Endodermal cell (in vitro differentiated cells): ENCODE measurements at regions not wholly inside any gene's neighbourhood (a gene's known extent, or its start where the extent isn't known, plus 50 kb on each side); places are given as distances from the start of the nearest gene placed in this dataset.

Experiments
- DNase-seq: peaks from one replicate; pipeline ENCODE4 v3.0.0-alpha.2; 2017
- H3K27ac ChIP-seq: 2 replicates; pipeline ENCODE4 v1.5.1; 2013; ENCODE audit warnings: mild to moderate bottlenecking, low read depth, low read length, moderate library complexity
- H3K27me3 ChIP-seq: 2 replicates; pipeline ENCODE4 v1.6.1; 2013; ENCODE audit warnings: mild to moderate bottlenecking, low read length, moderate library complexity; ENCODE audit not compliant: insufficient read depth, control insufficient read depth, poor library complexity, severe bottlenecking
- H3K36me3 ChIP-seq: 2 replicates; pipeline ENCODE4 v1.7.0; 2013; ENCODE audit warnings: mild to moderate bottlenecking, low read length, moderate library complexity; ENCODE audit not compliant: control insufficient read depth, insufficient read depth
- H3K4me1 ChIP-seq: one replicate; pipeline ENCODE4 v1.7.0; 2013; ENCODE audit warnings: low read length; ENCODE audit not compliant: control insufficient read depth, insufficient read depth
- H3K4me3 ChIP-seq: 2 replicates; pipeline ENCODE4 v1.5.1; 2013; ENCODE audit warnings: mild to moderate bottlenecking, low read length, moderate library complexity
- H3K9ac ChIP-seq: 2 replicates; pipeline ENCODE4 v1.6.1; 2013; ENCODE audit warnings: mild to moderate bottlenecking, low read length, moderate library complexity; ENCODE audit not compliant: poor library complexity, severe bottlenecking; ENCODE audit errors: extremely low read depth
- H3K9me3 ChIP-seq: 2 replicates; pipeline ENCODE4 v1.6.1; 2013; ENCODE audit warnings: mild to moderate bottlenecking, low read length, moderate library complexity; ENCODE audit not compliant: control insufficient read depth
- H3K27ac Mint-ChIP-seq: 2 replicates; pipeline ENCODE4 v1.8.0; 2020; ENCODE audit warnings: mixed read lengths
- H3K27me3 Mint-ChIP-seq: 2 replicates; pipeline ENCODE4 v1.8.0; 2021; ENCODE audit warnings: mild to moderate bottlenecking, mixed read lengths; ENCODE audit not compliant: insufficient read depth
- H3K36me3 Mint-ChIP-seq: 2 replicates; pipeline ENCODE4 v1.8.0; 2020; ENCODE audit warnings: low read depth, mixed read lengths
- H3K4me1 Mint-ChIP-seq: 2 replicates; pipeline ENCODE4 v1.8.0; 2020; ENCODE audit warnings: mixed read lengths
- H3K4me3 Mint-ChIP-seq: 2 replicates; pipeline ENCODE4 v1.8.0; 2020; ENCODE audit warnings: mild to moderate bottlenecking, moderate library complexity, mixed read lengths
- H3K9me3 Mint-ChIP-seq: 2 replicates; pipeline ENCODE4 v1.8.0; 2020; ENCODE audit warnings: mild to moderate bottlenecking, mixed read lengths
- CTCF ChIP-seq: fragments of 200-600 bp; sonication (generic); conservative IDR thresholded peaks from 2 replicates; pipeline ENCODE4 v1.5.0; 2021; ENCODE audit warnings: antibody characterized with exemption, mild to moderate bottlenecking
- WGBS, 2 experiments: methylation state at CpG; one replicate each; pipeline versions ENCODE4 v1.1.5 to v1.1.7; 2013; ENCODE audit warnings: missing lambda C conversion rate in 2 of 2, mixed read lengths in 1 of 2; ENCODE audit not compliant: insufficient coverage in 1 of 2, insufficient read length in 1 of 2; 5-methylcytosine and 5-hydroxymethylcytosine counted together

DNA sequence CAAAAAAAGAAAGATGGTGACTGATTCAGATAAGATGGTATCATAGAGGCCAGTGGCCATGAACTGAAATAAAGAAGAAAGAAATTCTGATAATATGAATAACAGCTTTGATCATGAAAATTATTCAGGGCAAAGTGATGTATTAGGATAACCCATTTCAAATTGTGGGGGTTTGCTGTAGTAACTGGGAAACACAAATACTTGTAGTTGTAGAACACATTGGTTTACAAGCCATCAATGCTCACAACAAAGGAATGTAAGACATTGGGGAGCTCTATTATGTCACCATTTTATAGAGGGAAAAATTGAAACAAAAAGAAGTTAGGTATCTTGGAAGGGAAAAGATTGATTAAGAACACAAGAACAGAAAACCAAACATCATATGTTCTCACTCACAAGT is 140.4 kb upstream of the FRMD6 start:
- Histone ChIP-seq H3K27ac (no peak overlapping the region), H3K4me3 (no peak overlapping the region), H3K9me3 (no peaks in the 10 kb centered on the region), H3K9ac (no peak overlapping the region), H3K27me3 (no peaks in the 10 kb centered on the region), H3K4me1 (no peaks in the 10 kb centered on the region), H3K36me3 (no peaks in the 10 kb centered on the region)
- H3K9me3 Mint-ChIP-seq = no peaks in the 10 kb centered on the region
- DNase-seq = no peak
- H3K36me3 Mint-ChIP-seq = no peaks in the 10 kb centered on the region
- no peak overlapping the region for H3K4me3 Mint-ChIP-seq
- no peak for TF ChIP-seq CTCF
- H3K27me3 Mint-ChIP-seq = peaks cover 2% of the 10 kb centered on the region
- no peaks in the 10 kb centered on the region for H3K4me1 Mint-ChIP-seq
- H3K27ac Mint-ChIP-seq = no peak overlapping the region

DNA sequence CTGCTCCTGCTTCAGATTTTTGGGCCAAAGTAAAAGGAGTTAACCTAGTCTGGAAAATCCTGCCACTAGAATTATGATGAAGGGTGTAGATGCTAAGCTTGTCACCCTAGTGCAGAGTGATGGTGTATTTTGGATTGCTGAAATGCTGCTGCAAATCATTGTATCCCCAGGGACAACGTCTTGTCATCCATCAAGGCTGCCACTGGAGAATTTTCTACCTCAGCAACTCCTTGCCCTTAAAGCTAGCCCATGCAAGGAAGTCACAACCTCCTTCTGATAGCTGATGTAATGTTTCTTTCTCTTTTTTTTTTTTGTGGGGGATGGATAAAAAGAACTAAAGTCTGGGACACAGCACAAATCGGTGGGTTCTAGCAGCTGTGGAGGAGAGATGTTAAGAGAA is 139.4 kb upstream of the FRMD6 start:
- no peak for DNase-seq
- Mint-ChIP-seq H3K27ac (no peak overlapping the region), H3K27me3 (peaks cover 2% of the 10 kb centered on the region), H3K36me3 (no peaks in the 10 kb centered on the region), H3K4me1 (no peaks in the 10 kb centered on the region), H3K4me3 (no peak overlapping the region), H3K9me3 (no peaks in the 10 kb centered on the region)
- Histone ChIP-seq H3K4me1 (no peaks in the 10 kb centered on the region), H3K36me3 (no peaks in the 10 kb centered on the region), H3K27me3 (no peaks in the 10 kb centered on the region), H3K9ac (no peak overlapping the region), H3K9me3 (no peaks in the 10 kb centered on the region), H3K4me3 (no peak overlapping the region), H3K27ac (no peak overlapping the region)
- no peak for TF ChIP-seq CTCF
- WGBS, 2 experiments = 90% methylated on average over 2 of the region's 2 CpGs; no CpG with 5 or more reads in 1 of the 2 experiments

- 92 to 96% methylated on average over 2 to 3 of the region's 3 CpGs for WGBS, 2 experiments
- no peaks in the 10 kb centered on the region for H3K27me3 ChIP-seq
- H3K9ac ChIP-seq = no peak overlapping the region
- Mint-ChIP-seq H3K4me3 (no peak overlapping the region), H3K4me1 (no peaks in the 10 kb centered on the region), H3K27me3 (peaks cover 2% of the 10 kb centered on the region), H3K36me3 (no peaks in the 10 kb centered on the region), H3K27ac (no peak overlapping the region), H3K9me3 (no peaks in the 10 kb centered on the region)
- no peak for DNase-seq
- H3K36me3 ChIP-seq = no peaks in the 10 kb centered on the region
- TF ChIP-seq CTCF = no peak
- no peaks in the 10 kb centered on the region for H3K4me1 ChIP-seq
- no peak overlapping the region for H3K4me3 ChIP-seq
- H3K9me3 ChIP-seq = no peaks in the 10 kb centered on the region
- no peak overlapping the region for H3K27ac ChIP-seq
These were observed 138.4 kb upstream of the FRMD6 start for GRCh38 chr14:51513281-51513680.
